Gastrocnemius medialis (tissue), 4 donors: ENCODE measurements at regions not wholly inside any gene's neighbourhood (a gene's known extent, or its start where the extent isn't known, plus 50 kb on each side); places are given as distances from the start of the nearest gene placed in this dataset.

Source experiments
- ATAC-seq, 2 donors: fragments of 150-250 bp; one replicate each; pipeline ENCODE4 v1.9.1; 2016
- DNase-seq, 2 donors: peaks; one replicate each; pipeline ENCODE4 v3.0.0-alpha.2; 2019
- H3K27ac ChIP-seq, 4 donors: fragments of 200-600 bp; sonication (generic); 1 replicate in 1 of 4; 2 replicates in 3 of 4; pipeline ENCODE4 v1.5.1; 2016 to 2018; ENCODE audit warnings: mild to moderate bottlenecking in 2 of 4, moderate library complexity in 1 of 4
- H3K27me3 ChIP-seq, 3 donors: fragments of 200-600 bp; sonication (generic) in 2 of 3; 1 replicate in 1 of 3; 2 replicates in 2 of 3; pipeline versions ENCODE4 v1.5.1 to v1.6.0; 2016 to 2019; ENCODE audit warnings: mild to moderate bottlenecking in 1 of 3, moderate library complexity in 1 of 3
- H3K36me3 ChIP-seq, 2 donors: fragments of 200-600 bp; sonication (generic) in 1 of 2; one replicate each; pipeline ENCODE4 v1.5.1; 2017 to 2018
- H3K4me1 ChIP-seq, 2 donors: fragments of 200-600 bp; sonication (generic) in 1 of 2; one replicate each; pipeline ENCODE4 v1.5.1; 2016 to 2017; ENCODE audit warnings: mild to moderate bottlenecking in 2 of 2
- H3K4me3 ChIP-seq, 4 donors: fragments of 200-600 bp; sonication (generic) in 3 of 4; 1 replicate in 1 of 4; 2 replicates in 3 of 4; pipeline ENCODE4 v1.5.1; 2016 to 2019; ENCODE audit warnings: mild to moderate bottlenecking in 2 of 4
- H3K9me3 ChIP-seq, 3 donors: fragments of 200-600 bp; sonication (generic) in 2 of 3; 1 replicate in 1 of 3; 2 replicates in 2 of 3; pipeline ENCODE4 v1.5.1; 2016 to 2019
- CTCF ChIP-seq, 5 experiments: fragments of 450-650 bp in 3 of 5; fragments of 200-600 bp in 2 of 5; sonication (generic) in 2 of 5; IDR thresholded peaks in 4 of 5; conservative IDR thresholded peaks in 1 of 5; 1 replicate in 4 of 5; 2 replicates in 1 of 5; pipeline ENCODE4 v1.5.1; 2016 to 2019; ENCODE audit warnings: antibody characterized with exemption in 5 of 5, mild to moderate bottlenecking in 3 of 5, moderate library complexity in 3 of 5
- POLR2A ChIP-seq, 2 donors: fragments of 450-650 bp; IDR thresholded peaks; one replicate each; pipeline ENCODE4 v1.6.1; 2017; ENCODE audit warnings: antibody characterized with exemption in 2 of 2, mild to moderate bottlenecking in 2 of 2, moderate library complexity in 2 of 2
- in situ Hi-C, 4 donors: fragments of 200-750 bp; cut with MboI; loops; one replicate each; pipeline versions ENCODE4 v1.15.0 to v1.8.0; 2017; ENCODE audit warnings: low sequenced_read_pairs in 4 of 4
- intact Hi-C: fragments of 100-400 bp; cut with DNase I; formaldehyde crosslinking; loops from one replicate; pipeline ENCODE4 v1.15.1; 2023; ENCODE audit warnings: low total_unique reads

- no peaks in the 10 kb centered on the region for H3K9me3 ChIP-seq
- no peak overlapping the region for H3K4me3 ChIP-seq
- TF ChIP-seq POLR2A (IDR thresholded peaks at IDR 0.05) (no peak), CTCF (IDR thresholded peaks at IDR 0.05 in 4 of 5, conservative IDR thresholded peaks at IDR 0.05 in 1 of 5) (no peak)
- no peaks in the 10 kb centered on the region for H3K4me1 ChIP-seq
- DNase-seq (no peak), ATAC-seq (no peak)
- H3K27me3 ChIP-seq: no peaks in the 10 kb centered on the region
- intact Hi-C loops: no loop called here
- H3K36me3 ChIP-seq: no peaks in the 10 kb centered on the region
- in situ Hi-C loops: loop anchor here in 2 of 4 donors (25.0 kb wide), 1 partner anchor 1217 kb away; no protein-coding TSS in a partner anchor
- no peak overlapping the region for H3K27ac ChIP-seq
Observed at GRCh38 chr13:33945477-33945876, 127.5 kb downstream of the RFC3 start.

- no peak for TF ChIP-seq POLR2A (IDR thresholded peaks at IDR 0.05)
- no peak for TF ChIP-seq CTCF (IDR thresholded peaks at IDR 0.05 in 4 of 5, conservative IDR thresholded peaks at IDR 0.05 in 1 of 5)
- H3K36me3 ChIP-seq: no peaks in the 10 kb centered on the region
- in situ Hi-C loops: no loop called here
Observed at GRCh38 chr13:33953203-33953602, 135.3 kb downstream of the RFC3 start.

GRCh38 chr13:33953781-33954180 is 135.8 kb downstream of the RFC3 start:
- Histone ChIP-seq H3K27ac (no peak overlapping the region), H3K4me3 (no peak overlapping the region), H3K27me3 (no peaks in the 10 kb centered on the region), H3K9me3 (no peaks in the 10 kb centered on the region), H3K4me1 (no peaks in the 10 kb centered on the region), H3K36me3 (no peaks in the 10 kb centered on the region)
- in situ Hi-C loops (no loop called here), intact Hi-C loops (no loop called here)
- ATAC-seq (no peak), DNase-seq (no peak)
- TF ChIP-seq CTCF (IDR thresholded peaks at IDR 0.05 in 4 of 5, conservative IDR thresholded peaks at IDR 0.05 in 1 of 5) (no peak), POLR2A (IDR thresholded peaks at IDR 0.05) (no peak)

More at GRCh38 chr13:33953203-33953602, 135.3 kb downstream of the RFC3 start:
- Histone ChIP-seq H3K9me3 (no peaks in the 10 kb centered on the region), H3K27me3 (no peaks in the 10 kb centered on the region), H3K27ac (no peak overlapping the region), H3K4me3 (no peak overlapping the region), H3K4me1 (no peaks in the 10 kb centered on the region)
- ATAC-seq (no peak), DNase-seq (no peak)
- intact Hi-C loops: no loop called here

- intact Hi-C loops (no loop called here), in situ Hi-C loops (no loop called here)
- Histone ChIP-seq H3K36me3 (no peaks in the 10 kb centered on the region), H3K27me3 (no peaks in the 10 kb centered on the region), H3K9me3 (no peaks in the 10 kb centered on the region), H3K4me1 (no peaks in the 10 kb centered on the region), H3K4me3 (no peak overlapping the region), H3K27ac (no peak overlapping the region)
- TF ChIP-seq CTCF (IDR thresholded peaks at IDR 0.05 in 4 of 5, conservative IDR thresholded peaks at IDR 0.05 in 1 of 5): no peak
- TF ChIP-seq POLR2A (IDR thresholded peaks at IDR 0.05): no peak
- no peak for DNase-seq
- no peak for ATAC-seq
Observed at GRCh38 chr13:33956346-33956745, 138.4 kb downstream of the RFC3 start.

GRCh38 chr13:33957497-33957905 is 139.6 kb downstream of the RFC3 start:
- Histone ChIP-seq H3K27me3 (no peaks in the 10 kb centered on the region), H3K4me1 (no peaks in the 10 kb centered on the region), H3K36me3 (no peaks in the 10 kb centered on the region), H3K4me3 (no peak overlapping the region), H3K9me3 (no peaks in the 10 kb centered on the region), H3K27ac (no peak overlapping the region)
- no peak for TF ChIP-seq POLR2A (IDR thresholded peaks at IDR 0.05)
- no peak for TF ChIP-seq CTCF (IDR thresholded peaks at IDR 0.05 in 4 of 5, conservative IDR thresholded peaks at IDR 0.05 in 1 of 5)
- in situ Hi-C loops (no loop called here), intact Hi-C loops (no loop called here)
- DNase-seq: no peak
- ATAC-seq: no peak
